PC-9 (cell line): ENCODE measurements at regions not wholly inside any gene's neighbourhood (a gene's known extent, or its start where the extent isn't known, plus 50 kb on each side); places are given as distances from the start of the nearest gene placed in this dataset.
A peak's percentile ranks its signal among the peaks of the same experiment; 100 is the strongest.

Experiments used
- BruUV-seq: library from RNA; stranded (reverse); fragments of 400-500 nt; replicated peaks from 2 replicates; lab custom pipeline; 2021; lab: Mats Ljungman, UMichigan
- CTCF ChIA-PET: fragments of 300-600 bp; sonication (Branson Sonifier 250); formaldehyde crosslinking; loops from one replicate; lab custom pipeline; 2022; ENCODE audit warnings: antibody characterized with exemption; lab: Charles Lee
- POLR2A ChIA-PET: fragments of 300-600 bp; sonication (Branson Sonifier 250); formaldehyde crosslinking; loops from one replicate; lab custom pipeline; 2022; ENCODE audit warnings: antibody characterized with exemption; ENCODE audit not compliant: unreplicated experiment; lab: Charles Lee
- DNase-seq, 2 experiments: peaks; one replicate each; pipeline versions ENCODE4 v3.0.0 to v3.0.0-alpha.2; 2015 to 2022; ENCODE audit warnings: mixed read lengths in 1 of 2
- H2AFZ ChIP-seq: fragments of 200-600 bp; sonication (generic); 2 replicates; pipeline ENCODE4 v1.8.1; 2017; ENCODE audit warnings: antibody characterized with exemption
- H3F3A ChIP-seq: fragments of 200-600 bp; sonication (generic); 2 replicates; pipeline ENCODE4 v1.8.1; 2017; ENCODE audit warnings: antibody characterized with exemption, mild to moderate bottlenecking, low read depth; ENCODE audit not compliant: insufficient read depth
- H3K27ac ChIP-seq: fragments of 200-600 bp; sonication (generic); 2 replicates; pipeline ENCODE4 v1.6.1; 2016; ENCODE audit warnings: mixed run types
- H3K27me3 ChIP-seq: fragments of 200-600 bp; sonication (generic); 2 replicates; pipeline ENCODE4 v1.6.1; 2016; ENCODE audit warnings: low read depth, mixed run types; ENCODE audit not compliant: insufficient read depth
- H3K36me3 ChIP-seq: fragments of 200-600 bp; sonication (generic); 2 replicates; pipeline ENCODE4 v1.6.1; 2016; ENCODE audit warnings: low read depth, mixed run types
- H3K4me1 ChIP-seq: fragments of 200-600 bp; sonication (generic); replicated peaks from 2 replicates; pipeline ENCODE4 v1.6.1; 2016; ENCODE audit warnings: mixed run types; ENCODE audit not compliant: insufficient read depth
- H3K4me2 ChIP-seq: fragments of 200-600 bp; sonication (generic); 2 replicates; pipeline ENCODE4 v1.6.1; 2017; ENCODE audit warnings: mixed run types
- H3K4me3 ChIP-seq: fragments of 200-600 bp; sonication (generic); 2 replicates; pipeline ENCODE4 v1.6.1; 2016; ENCODE audit warnings: mixed run types
- H3K79me2 ChIP-seq: fragments of 200-600 bp; sonication (generic); 2 replicates; pipeline ENCODE4 v1.6.1; 2017; ENCODE audit warnings: low read depth, mixed run types
- H3K9me2 ChIP-seq: fragments of 200-600 bp; sonication (generic); 2 replicates; pipeline ENCODE4 v1.8.1; 2017; ENCODE audit warnings: mild to moderate bottlenecking; ENCODE audit not compliant: insufficient read depth
- H3K9me3 ChIP-seq: fragments of 200-600 bp; sonication (generic); 2 replicates; pipeline ENCODE4 v1.8.1; 2016; ENCODE audit warnings: low read depth; ENCODE audit not compliant: insufficient read depth
- H4K20me1 ChIP-seq: fragments of 200-600 bp; sonication (generic); 2 replicates; pipeline ENCODE4 v1.8.1; 2017; ENCODE audit not compliant: insufficient read depth
- CTCF ChIP-seq: fragments of 200-600 bp; sonication (generic); conservative IDR thresholded peaks from 2 replicates; pipeline ENCODE4 v1.6.1; 2017; ENCODE audit warnings: mixed run types, antibody characterized with exemption, mild to moderate bottlenecking, moderate library complexity
- EZH2 ChIP-seq: fragments of 200-600 bp; sonication (generic); IDR thresholded peaks from 2 replicates; pipeline ENCODE4 v1.8.0; 2017; ENCODE audit warnings: antibody characterized with exemption, low read depth
- intact Hi-C: fragments of 100-400 bp; cut with micrococcal nuclease; formaldehyde crosslinking; loops from one replicate; pipeline ENCODE4 v1.10.0; 2022; ENCODE audit not compliant: unreplicated experiment

GRCh38 chr2:64244037-64244416 lies 99.8 kb upstream of the PELI1 start:
- H3K79me2 ChIP-seq, result no peaks in the 10 kb centered on the region
- CTCF ChIA-PET, result no interaction called here
- H3K4me1 ChIP-seq, result peaks cover 14% of the 10 kb centered on the region
- H3K27ac ChIP-seq, result 0 out of 2 replicates have a peak overlapping the region, but pooled peaks have one; percentile 15
- no peaks in the 10 kb centered on the region for H3K9me2 ChIP-seq
- DNase-seq, result peak in 1 of 2 experiments; percentile 34
- BruUV-seq, result no TSS peak
- POLR2A ChIA-PET, result interaction anchor here (0.7 kb wide), 2 partner anchors 19 to 28 kb away, joined by 4 to 6 read pairs; no protein-coding TSS in a partner anchor
- no peaks in the 10 kb centered on the region for H4K20me1 ChIP-seq
- H3K27me3 ChIP-seq, result no peaks in the 10 kb centered on the region
- TF ChIP-seq CTCF, result no peak
- TF ChIP-seq EZH2, result no peak
- H3F3A ChIP-seq, result no peaks in the 10 kb centered on the region
- H3K4me3 ChIP-seq, result no peak overlapping the region
- 0 out of 2 replicates have a peak, but pooled peaks cover 3% of the 10 kb centered on the region for H3K9me3 ChIP-seq
- intact Hi-C loops, result no loop called here
- 0 out of 2 replicates have a peak overlapping the region, but pooled peaks have one; percentile 11 for H3K4me2 ChIP-seq
- no peak overlapping the region for H2AFZ ChIP-seq
- no peaks in the 10 kb centered on the region for H3K36me3 ChIP-seq

DNA sequence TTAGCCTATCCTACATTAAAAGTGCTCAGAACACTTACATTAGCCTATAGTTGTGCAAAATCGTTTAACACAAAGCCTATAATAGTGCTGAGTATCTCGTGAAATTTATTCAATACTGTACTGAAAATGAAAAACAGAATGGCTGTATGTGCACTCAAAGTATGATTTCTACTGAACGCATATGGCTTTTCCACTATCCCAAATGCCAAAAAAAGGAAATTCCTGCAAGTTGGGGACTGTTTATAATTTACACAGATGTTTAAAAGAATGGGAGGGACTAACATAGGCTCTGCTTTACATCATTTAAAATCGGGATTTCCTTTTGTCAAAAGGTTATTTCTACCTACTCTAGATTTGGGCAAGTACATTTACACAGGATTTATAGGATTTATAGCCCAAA lies 101.4 kb upstream of the PELI1 start:
- ChIA-PET CTCF (no interaction called here), POLR2A (no interaction called here)
- no peaks in the 10 kb centered on the region for H4K20me1 ChIP-seq
- no peaks in the 10 kb centered on the region for H3K36me3 ChIP-seq
- peaks cover 14% of the 10 kb centered on the region for H3K4me1 ChIP-seq
- H3K4me2 ChIP-seq, result no peak overlapping the region
- H2AFZ ChIP-seq, result no peak overlapping the region
- H3K27ac ChIP-seq, result no peak overlapping the region
- intact Hi-C loops, result no loop called here
- 0 out of 2 replicates have a peak, but pooled peaks cover 3% of the 10 kb centered on the region for H3K9me3 ChIP-seq
- H3K79me2 ChIP-seq, result no peaks in the 10 kb centered on the region
- BruUV-seq, result no TSS peak
- no peaks in the 10 kb centered on the region for H3K27me3 ChIP-seq
- H3F3A ChIP-seq, result no peaks in the 10 kb centered on the region
- no peak for DNase-seq
- no peaks in the 10 kb centered on the region for H3K9me2 ChIP-seq
- H3K4me3 ChIP-seq, result no peak overlapping the region
- TF ChIP-seq CTCF, result no peak
- TF ChIP-seq EZH2, result no peak

- Histone ChIP-seq H3K9me3 (no peaks in the 10 kb centered on the region), H3K4me2 (no peak overlapping the region), H3K4me1 (peaks cover 14% of the 10 kb centered on the region), H3F3A (no peaks in the 10 kb centered on the region), H3K36me3 (no peaks in the 10 kb centered on the region), H2AFZ (no peak overlapping the region; the same call in 1 of the 2 replicates), H4K20me1 (no peaks in the 10 kb centered on the region), H3K79me2 (no peaks in the 10 kb centered on the region), H3K27ac (no peak overlapping the region), H3K4me3 (no peak overlapping the region), H3K9me2 (no peaks in the 10 kb centered on the region), H3K27me3 (no peaks in the 10 kb centered on the region)
- peak in 1 of 2 experiments; percentile 5 for DNase-seq
- BruUV-seq, result no TSS peak
- TF ChIP-seq EZH2 (no peak), CTCF (no peak)
- intact Hi-C loops, result no loop called here
- ChIA-PET POLR2A (no interaction called here), CTCF (no interaction called here)
Observed at GRCh38 chr2:64246962-64247361, 102.7 kb upstream of the PELI1 start.
